ENCODE measurements at regions not wholly inside any gene's neighbourhood (a gene's known extent, or its start where the extent isn't known, plus 50 kb on each side); places are given as distances from the start of the nearest gene placed in this dataset.

- no peak overlapping the region for H3K4me3 ChIP-seq (ENCODE audit: low read length)
- DNase-seq (ENCODE audit: low read depth), result no peak
- no peak for TF ChIP-seq CTCF (conservative IDR thresholded peaks at IDR 0.05; ENCODE audit: low read depth, low read length)
Measured at GRCh38 chr7:131921016-131921415, 364.6 kb upstream of the PODXL start.

GRCh38 chr7:131919920-131920709 lies 363.7 kb upstream of the PODXL start:
- H3K4me3 ChIP-seq (ENCODE audit: low read length), result no peak overlapping the region
- no peak for TF ChIP-seq CTCF (conservative IDR thresholded peaks at IDR 0.05; ENCODE audit: low read depth, low read length)
- DNase-seq (ENCODE audit: low read depth), result no peak

GRCh38 chr7:131911112-131911511 lies 354.7 kb upstream of the PODXL start:
- no peak overlapping the region for H3K4me3 ChIP-seq (ENCODE audit: low read length)
- DNase-seq (ENCODE audit: low read depth), result no peak
- TF ChIP-seq CTCF (conservative IDR thresholded peaks at IDR 0.05; ENCODE audit: low read depth, low read length), result no peak

- peak overlapping the region; percentile 22 for H3K4me3 ChIP-seq (ENCODE audit: low read length)
- no peak for TF ChIP-seq CTCF (conservative IDR thresholded peaks at IDR 0.05; ENCODE audit: low read depth, low read length)
- no peak for DNase-seq (ENCODE audit: low read depth)
Measured at GRCh38 chr7:131909151-131909768, 352.8 kb upstream of the PODXL start.

GRCh38 chr7:131908714-131909113 lies 352.3 kb upstream of the PODXL start:
- DNase-seq (ENCODE audit: low read depth), result no peak
- TF ChIP-seq CTCF (conservative IDR thresholded peaks at IDR 0.05; ENCODE audit: low read depth, low read length), result no peak
- H3K4me3 ChIP-seq (ENCODE audit: low read length), result no peak overlapping the region

- no peak overlapping the region for H3K4me3 ChIP-seq (ENCODE audit: low read length)
- TF ChIP-seq CTCF (conservative IDR thresholded peaks at IDR 0.05; ENCODE audit: low read depth, low read length), result no peak
- no peak for DNase-seq (ENCODE audit: low read depth)
Measured at GRCh38 chr7:131905471-131905973, 349.1 kb upstream of the PODXL start.

Measured in retinal pigment epithelial cell (primary cell).